Fibroblast of skin of abdomen (primary cell): ENCODE measurements at regions not wholly inside any gene's neighbourhood (a gene's known extent, or its start where the extent isn't known, plus 50 kb on each side); places are given as distances from the start of the nearest gene placed in this dataset.
"Not testable (repeated sequence)": the region's sequence is repeated elsewhere in the genome, so short reads cannot be mapped to it uniquely, and the experiment has no call there.

Experiments used
- DNase-seq: peaks from one replicate; pipeline ENCODE4 v3.0.0-alpha.2; 2013

- peak; percentile 9 for DNase-seq
Measured at GRCh38 chr6:91094806-91095475, 508.1 kb upstream of the MAP3K7 start.

DNA sequence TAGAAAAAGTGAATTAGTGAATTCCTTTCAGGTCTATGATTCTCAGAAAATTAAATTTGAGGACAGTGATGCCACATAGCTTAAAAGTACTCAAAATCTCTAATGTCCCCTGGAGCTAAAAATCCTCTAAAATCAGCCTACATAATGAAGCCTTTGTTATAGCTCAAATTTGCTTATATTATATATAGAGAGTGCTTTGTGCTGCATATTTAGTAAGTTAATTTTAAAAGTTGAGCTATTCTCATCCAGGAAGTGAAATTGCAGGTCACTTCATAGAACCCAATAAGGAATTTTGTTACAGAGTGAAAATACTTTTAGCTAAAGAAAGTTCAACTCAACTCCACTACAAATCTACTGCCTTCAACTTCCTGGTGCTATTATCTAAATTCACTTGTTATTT, 507.5 kb upstream of the MAP3K7 start:
- no peak for DNase-seq

GRCh38 chr6:91088976-91089375, 502.1 kb upstream of the MAP3K7 start:
- no peak for DNase-seq

GRCh38 chr6:91088515-91088914, 501.6 kb upstream of the MAP3K7 start:
- DNase-seq = no peak

- no peak for DNase-seq
Measured at GRCh38 chr6:91087908-91088307, 501.0 kb upstream of the MAP3K7 start.

GRCh38 chr6:91083211-91083610, 496.3 kb upstream of the MAP3K7 start:
- DNase-seq = peak; percentile 71

- DNase-seq = peak; percentile 67
Measured at GRCh38 chr6:91082311-91082832, 495.5 kb upstream of the MAP3K7 start.

DNA sequence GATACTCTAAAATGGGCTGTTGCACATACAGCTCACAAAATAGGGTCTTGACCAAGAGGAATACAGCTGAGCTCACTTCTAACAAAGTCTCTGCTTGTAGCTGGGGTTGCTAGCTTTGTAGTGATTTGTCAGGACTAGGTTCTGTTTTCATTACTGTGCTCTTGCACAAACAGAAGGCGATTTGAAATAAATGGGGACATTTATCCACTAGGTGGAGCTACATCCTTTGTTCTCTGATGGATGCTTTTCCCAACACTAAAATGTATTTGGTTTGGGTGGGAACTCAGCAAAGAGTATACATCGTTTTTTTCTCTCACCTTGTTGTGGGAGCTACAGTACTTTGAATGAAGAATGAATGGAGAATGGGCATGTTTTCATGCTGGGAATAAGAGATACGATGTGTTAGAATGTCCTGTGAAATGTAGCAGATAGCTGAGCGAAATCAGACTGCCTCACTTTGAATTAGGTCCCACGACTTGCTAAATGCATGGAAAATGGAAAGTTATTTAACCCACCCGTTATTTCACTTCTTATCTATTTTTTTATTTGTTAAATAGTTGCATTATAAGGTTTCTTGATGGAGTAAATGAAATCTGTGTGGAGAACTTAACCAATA, 494.7 kb upstream of the MAP3K7 start:
- peak; percentile 61 for DNase-seq

DNA sequence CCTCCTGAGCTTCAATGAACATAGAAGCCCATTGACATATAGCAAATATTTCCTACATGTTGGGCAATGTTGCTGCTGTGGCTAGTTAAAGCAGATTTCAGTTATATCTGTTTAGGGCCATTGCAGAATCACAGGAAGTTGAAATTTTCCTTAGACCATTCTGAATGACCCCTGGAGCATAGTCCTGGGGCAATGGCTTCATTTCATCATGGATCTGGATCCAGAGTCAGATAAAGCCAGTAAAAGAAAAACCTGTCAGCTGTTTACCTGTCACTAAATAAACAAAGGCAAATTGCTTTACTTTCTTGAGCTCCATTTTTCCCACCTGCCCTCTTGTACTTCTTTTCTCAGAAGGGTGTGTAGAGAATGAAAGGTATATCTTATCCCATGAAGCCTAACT, 494.0 kb upstream of the MAP3K7 start:
- no peak for DNase-seq

DNA sequence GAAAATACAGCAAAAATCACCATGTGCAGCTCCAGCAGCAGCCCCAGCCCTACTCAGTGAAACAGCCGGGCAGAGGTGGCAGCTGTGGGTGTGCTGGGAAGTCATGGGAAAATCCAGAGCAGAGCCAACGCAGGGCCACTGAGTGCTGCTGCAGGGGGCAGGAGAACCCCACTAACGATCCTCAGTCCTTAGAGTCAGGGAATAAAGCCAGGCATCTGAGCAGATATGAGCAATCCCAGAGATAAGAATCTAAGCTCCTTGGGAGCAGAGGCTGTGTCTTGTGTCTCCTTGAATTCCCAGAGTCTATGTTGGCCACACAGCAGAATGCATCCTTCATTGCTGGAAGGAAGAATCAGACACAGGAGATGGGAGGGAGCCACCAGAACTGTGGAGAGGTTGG, 493.1 kb upstream of the MAP3K7 start:
- peak; percentile 9 for DNase-seq

DNA sequence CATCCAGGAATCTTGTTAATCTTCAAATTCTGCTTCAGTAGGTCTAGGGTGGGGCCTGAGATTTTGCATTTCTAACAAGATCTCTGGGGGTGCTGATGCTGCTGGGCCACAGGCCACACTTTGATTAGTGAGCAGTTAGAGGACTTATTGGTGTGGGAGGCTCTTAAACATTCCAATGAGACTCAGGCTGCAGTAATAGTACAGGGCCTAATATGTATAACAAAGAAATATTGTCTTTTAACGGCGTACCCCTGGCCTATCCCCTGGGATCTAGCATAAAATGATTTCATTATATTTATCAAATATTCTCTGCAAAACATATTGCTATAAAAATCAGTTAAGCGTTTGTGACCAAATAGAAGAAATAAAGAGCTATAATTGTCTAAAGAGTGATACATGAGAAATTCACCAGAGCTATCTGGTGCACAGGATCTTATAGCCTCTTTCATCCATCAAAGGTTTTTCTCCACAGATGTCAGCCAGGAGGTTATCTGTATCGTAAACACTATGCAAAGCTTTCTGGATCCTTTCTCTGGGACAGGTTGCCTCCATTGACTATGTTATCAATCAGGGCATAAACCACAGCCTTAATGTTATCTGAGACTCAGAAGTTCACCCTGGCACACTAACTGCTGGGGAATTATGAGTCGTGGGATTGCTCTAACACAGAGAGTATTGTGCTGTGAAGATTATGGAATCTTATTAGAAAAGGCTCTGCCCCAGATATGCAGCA, 488.5 kb upstream of the MAP3K7 start:
- DNase-seq = no peak

- no peak for DNase-seq
Measured at GRCh38 chr6:91063362-91063761, 476.5 kb upstream of the MAP3K7 start.

DNA sequence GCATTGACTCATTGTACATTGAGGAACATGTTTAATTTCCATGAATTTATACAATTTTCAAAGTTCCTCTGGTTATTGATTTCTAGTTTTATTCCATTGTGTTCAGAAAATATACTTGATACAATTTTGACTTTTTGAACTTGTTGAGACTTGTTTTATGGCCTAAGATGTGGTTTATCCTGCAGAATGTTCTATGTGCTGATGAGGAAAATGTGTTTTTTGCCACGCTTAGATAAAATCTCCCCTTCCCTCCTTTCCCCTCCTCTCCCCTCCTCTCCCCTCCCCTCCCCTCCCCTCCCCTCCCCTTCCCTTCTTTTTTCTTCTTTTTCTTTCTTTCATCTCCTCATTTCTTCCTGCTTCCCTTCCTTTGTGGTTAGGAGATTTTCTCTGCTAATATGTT, 470.8 kb upstream of the MAP3K7 start:
- DNase-seq = no peak

GRCh38 chr6:91055959-91056358, 469.1 kb upstream of the MAP3K7 start:
- DNase-seq = no peak

- DNase-seq = not testable (repeated sequence)
Measured at GRCh38 chr6:91052473-91053450, 465.9 kb upstream of the MAP3K7 start.

DNA sequence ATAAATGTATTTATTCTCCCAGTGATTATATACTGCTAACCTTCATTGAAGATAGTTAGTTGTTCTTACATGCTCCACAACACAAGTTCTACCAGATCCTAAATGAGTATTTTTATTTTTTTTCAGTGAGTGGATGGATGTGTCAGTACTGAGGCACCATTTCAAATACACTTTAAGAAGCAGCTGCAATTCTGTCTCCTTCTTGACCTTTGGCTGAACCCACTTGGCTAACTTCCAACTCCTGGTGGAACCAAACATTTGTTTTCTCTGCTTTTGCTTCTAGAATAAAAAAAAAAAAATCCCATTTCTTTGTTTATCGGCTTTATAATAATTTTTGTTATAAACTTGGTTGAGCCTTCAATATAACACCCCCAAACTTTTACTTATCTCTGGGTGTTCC, 458.3 kb upstream of the MAP3K7 start:
- DNase-seq = no peak

DNA sequence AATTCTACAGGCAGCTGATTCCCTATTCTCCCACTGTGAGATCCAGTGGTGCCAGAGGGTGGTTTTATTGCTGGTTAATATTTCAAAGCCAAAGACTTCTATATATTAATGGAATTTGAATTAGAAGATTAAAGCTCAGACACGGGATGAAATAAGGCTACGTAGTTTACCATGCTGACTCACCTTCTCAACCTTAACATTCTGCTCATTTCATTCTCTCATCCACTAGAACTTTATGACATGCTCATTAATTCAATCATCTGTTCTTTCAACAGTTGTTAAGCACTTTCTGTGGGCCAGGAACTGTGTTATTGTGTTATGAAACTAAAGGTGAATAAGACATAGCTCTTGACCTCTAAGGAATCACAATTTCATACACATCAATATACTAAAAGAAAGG, 456.9 kb upstream of the MAP3K7 start:
- DNase-seq = no peak

DNA sequence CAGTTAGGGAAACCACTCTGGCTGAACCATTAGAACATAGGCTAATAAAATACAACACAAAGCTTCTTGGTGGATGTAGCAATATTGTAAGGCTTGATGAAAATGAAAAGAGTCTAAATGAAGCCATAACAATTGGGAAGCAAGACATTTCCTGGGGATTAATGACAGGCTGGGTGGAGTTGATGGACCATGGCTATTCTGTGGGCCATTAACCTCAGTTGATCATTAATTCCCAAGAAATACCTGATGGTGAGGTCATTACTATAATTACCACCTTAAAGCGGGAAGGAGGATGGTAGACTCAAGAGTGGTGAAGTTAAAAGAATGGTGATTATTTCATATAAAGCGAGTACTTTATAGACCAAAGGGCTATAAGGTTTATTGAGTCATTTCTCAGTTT, 455.8 kb upstream of the MAP3K7 start:
- DNase-seq = no peak

DNA sequence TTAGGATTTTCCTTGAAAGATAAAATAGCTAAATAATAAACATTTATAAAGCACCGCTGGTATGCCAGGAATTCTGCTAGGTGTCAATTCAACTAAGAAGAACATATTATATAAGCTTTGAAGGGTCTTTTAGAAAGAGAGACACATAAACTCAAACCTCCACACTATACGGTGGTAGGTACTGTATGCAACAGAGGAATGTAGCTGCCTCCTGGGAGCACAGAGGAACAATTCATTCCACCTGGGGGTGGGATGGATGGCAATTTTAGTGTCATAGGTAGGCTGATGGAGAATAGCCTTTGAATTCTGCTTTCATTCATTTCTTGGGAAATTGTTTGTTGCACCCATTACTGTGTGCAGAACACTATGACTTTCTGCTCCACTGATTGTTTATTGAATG, 447.1 kb upstream of the MAP3K7 start:
- DNase-seq = no peak

- DNase-seq = no peak
Measured at GRCh38 chr6:91031581-91031980, 444.7 kb upstream of the MAP3K7 start.

- no peak for DNase-seq
Measured at GRCh38 chr6:91029211-91029610, 442.3 kb upstream of the MAP3K7 start.

DNA sequence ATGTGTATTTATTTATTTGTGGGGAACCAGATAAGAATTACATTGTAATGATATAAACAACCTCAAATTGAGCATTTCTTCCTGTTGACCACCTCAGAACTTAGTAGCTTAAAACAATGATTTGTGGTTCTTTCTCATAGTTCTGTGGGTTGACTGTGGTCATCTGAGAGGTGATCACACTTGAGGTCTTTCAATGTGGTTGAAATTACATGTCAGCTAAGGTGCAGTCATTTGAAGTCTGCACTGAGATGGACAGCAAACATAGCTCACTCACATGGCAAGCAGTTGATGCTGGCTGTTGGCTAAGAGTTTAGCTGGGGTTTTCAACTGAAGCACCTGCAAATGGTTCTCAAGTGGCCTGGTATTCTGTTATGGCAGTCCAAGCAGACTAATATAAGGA, 436.7 kb upstream of the MAP3K7 start:
- no peak for DNase-seq

- DNase-seq = no peak
Measured at GRCh38 chr6:91020744-91021143, 433.9 kb upstream of the MAP3K7 start.
